Loucy (cell line): ENCODE measurements at regions not wholly inside any gene's neighbourhood (a gene's known extent, or its start where the extent isn't known, plus 50 kb on each side); places are given as distances from the start of the nearest gene placed in this dataset.
A peak's percentile ranks its signal among the peaks of the same experiment; 100 is the strongest.

Experiments used
- H2AFZ ChIP-seq: fragments of 200-600 bp; sonication (generic); 2 replicates; pipeline ENCODE4 v1.6.0; 2016; ENCODE audit warnings: antibody characterized with exemption, mild to moderate bottlenecking, low read length, moderate library complexity
- H3F3A ChIP-seq: fragments of 200-600 bp; 2 replicates; pipeline ENCODE4 v1.6.0; 2016; ENCODE audit warnings: antibody characterized with exemption, low read depth, mild to moderate bottlenecking
- H3K27me3 ChIP-seq: fragments of 200-600 bp; sonication (generic); 2 replicates; pipeline ENCODE4 v1.6.1; 2014; ENCODE audit warnings: low read length, mild to moderate bottlenecking; ENCODE audit not compliant: insufficient read depth, poor library complexity, severe bottlenecking
- H3K36me3 ChIP-seq: fragments of 200-600 bp; sonication (generic); 2 replicates; pipeline ENCODE4 v1.6.1; 2016; ENCODE audit warnings: low read length; ENCODE audit not compliant: insufficient read depth
- H3K4me1 ChIP-seq: fragments of 200-600 bp; sonication (generic); 2 replicates; pipeline ENCODE4 v1.5.1; 2014; ENCODE audit warnings: low read length, mild to moderate bottlenecking; ENCODE audit not compliant: insufficient read depth, poor library complexity, severe bottlenecking
- H3K4me2 ChIP-seq: fragments of 200-600 bp; sonication (generic); 2 replicates; pipeline ENCODE4 v1.6.0; 2014; ENCODE audit warnings: antibody characterized with exemption, low read length, low read depth, mild to moderate bottlenecking; ENCODE audit not compliant: poor library complexity, severe bottlenecking
- H3K4me3 ChIP-seq: fragments of 200-600 bp; sonication (generic); 2 replicates; pipeline ENCODE4 v1.5.1; 2014; ENCODE audit warnings: low read length, mild to moderate bottlenecking, mixed read lengths; ENCODE audit not compliant: poor library complexity, severe bottlenecking
- H3K79me2 ChIP-seq: fragments of 200-600 bp; sonication (generic); 2 replicates; pipeline ENCODE4 v1.6.1; 2014; ENCODE audit warnings: low read length; ENCODE audit not compliant: insufficient read depth
- H3K9ac ChIP-seq: fragments of 200-600 bp; sonication (generic); 2 replicates; pipeline ENCODE4 v1.6.0; 2014; ENCODE audit warnings: mild to moderate bottlenecking, low read depth, low read length, moderate library complexity; ENCODE audit not compliant: poor library complexity, severe bottlenecking
- H3K9me2 ChIP-seq: fragments of 200-600 bp; sonication (generic); replicated peaks from 2 replicates; pipeline ENCODE4 v1.6.1; 2016; ENCODE audit warnings: low read depth, low read length, mixed read lengths
- H3K9me3 ChIP-seq: fragments of 200-600 bp; sonication (generic); 2 replicates; pipeline ENCODE4 v1.6.1; 2014; ENCODE audit warnings: mild to moderate bottlenecking, antibody characterized with exemption, low read length, low read depth; ENCODE audit not compliant: insufficient read depth
- H4K20me1 ChIP-seq: fragments of 200-600 bp; sonication (generic); 2 replicates; pipeline ENCODE4 v1.6.0; 2014; ENCODE audit warnings: antibody characterized with exemption, low read length, mild to moderate bottlenecking; ENCODE audit not compliant: insufficient read depth, poor library complexity, severe bottlenecking
- EZH2phosphoT487 ChIP-seq: fragments of 200-600 bp; IDR thresholded peaks from 2 replicates; pipeline ENCODE4 v1.6.1; 2018; ENCODE audit warnings: antibody characterized with exemption, mild to moderate bottlenecking, moderate library complexity, borderline replicate concordance
- TF ChIP-seq, protein P1 (sequence below): fragments of 200-600 bp; sonication (generic); conservative IDR thresholded peaks from 2 replicates; pipeline ENCODE4 v1.5.1; 2014; ENCODE audit warnings: mild to moderate bottlenecking, antibody characterized with exemption, low read length

GRCh38 chr1:172789840-172790239, 130.9 kb downstream of the FASLG start:
- Histone ChIP-seq H3K9ac (no peak overlapping the region), H3K4me2 (no peak overlapping the region), H3K27me3 (no peaks in the 10 kb centered on the region), H3K4me3 (no peak overlapping the region), H3K9me2 (no peaks in the 10 kb centered on the region), H3K9me3 (no peaks in the 10 kb centered on the region), H2AFZ (peak overlapping the region; percentile 69), H3K79me2 (no peaks in the 10 kb centered on the region), H3K4me1 (peaks cover 3% of the 10 kb centered on the region), H3F3A (no peaks in the 10 kb centered on the region), H3K36me3 (no peaks in the 10 kb centered on the region), H4K20me1 (no peaks in the 10 kb centered on the region)
- TF ChIP-seq, protein P1, sequence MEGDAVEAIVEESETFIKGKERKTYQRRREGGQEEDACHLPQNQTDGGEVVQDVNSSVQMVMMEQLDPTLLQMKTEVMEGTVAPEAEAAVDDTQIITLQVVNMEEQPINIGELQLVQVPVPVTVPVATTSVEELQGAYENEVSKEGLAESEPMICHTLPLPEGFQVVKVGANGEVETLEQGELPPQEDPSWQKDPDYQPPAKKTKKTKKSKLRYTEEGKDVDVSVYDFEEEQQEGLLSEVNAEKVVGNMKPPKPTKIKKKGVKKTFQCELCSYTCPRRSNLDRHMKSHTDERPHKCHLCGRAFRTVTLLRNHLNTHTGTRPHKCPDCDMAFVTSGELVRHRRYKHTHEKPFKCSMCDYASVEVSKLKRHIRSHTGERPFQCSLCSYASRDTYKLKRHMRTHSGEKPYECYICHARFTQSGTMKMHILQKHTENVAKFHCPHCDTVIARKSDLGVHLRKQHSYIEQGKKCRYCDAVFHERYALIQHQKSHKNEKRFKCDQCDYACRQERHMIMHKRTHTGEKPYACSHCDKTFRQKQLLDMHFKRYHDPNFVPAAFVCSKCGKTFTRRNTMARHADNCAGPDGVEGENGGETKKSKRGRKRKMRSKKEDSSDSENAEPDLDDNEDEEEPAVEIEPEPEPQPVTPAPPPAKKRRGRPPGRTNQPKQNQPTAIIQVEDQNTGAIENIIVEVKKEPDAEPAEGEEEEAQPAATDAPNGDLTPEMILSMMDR = no peak

GRCh38 chr1:172790245-172790644, 131.3 kb downstream of the FASLG start:
- TF ChIP-seq EZH2phosphoT487 = no peak
- TF ChIP-seq, protein P1 = no peak
- H3K9me2 ChIP-seq = no peaks in the 10 kb centered on the region
- H3K4me3 ChIP-seq = no peak overlapping the region
- H3F3A ChIP-seq = no peaks in the 10 kb centered on the region
- no peak overlapping the region for H3K4me2 ChIP-seq
- no peaks in the 10 kb centered on the region for H3K9me3 ChIP-seq
- H3K4me1 ChIP-seq = peaks cover 3% of the 10 kb centered on the region
- H4K20me1 ChIP-seq = no peaks in the 10 kb centered on the region
- H2AFZ ChIP-seq = peak overlapping the region; percentile 69
- H3K9ac ChIP-seq = no peak overlapping the region
- no peaks in the 10 kb centered on the region for H3K36me3 ChIP-seq
- H3K79me2 ChIP-seq = no peaks in the 10 kb centered on the region
- no peaks in the 10 kb centered on the region for H3K27me3 ChIP-seq

DNA sequence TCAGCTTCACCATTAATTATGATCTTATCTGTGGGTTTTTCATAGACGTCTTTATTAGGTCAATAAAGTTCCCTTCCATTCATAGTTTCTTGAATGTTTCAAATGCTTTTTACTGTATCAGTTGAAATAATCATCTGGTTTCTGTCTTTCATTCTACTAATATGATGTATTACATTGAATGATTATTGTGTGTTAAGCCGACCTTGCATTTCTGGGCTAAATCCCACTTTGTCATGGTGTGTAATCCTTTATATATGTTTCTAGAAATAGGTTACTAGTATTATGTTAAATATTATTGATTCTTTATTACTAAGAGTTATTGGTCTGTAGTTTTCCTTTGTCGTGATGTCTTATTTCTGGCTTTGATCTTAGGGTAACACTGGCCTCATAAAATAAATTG, 134.9 kb downstream of the FASLG start:
- TF ChIP-seq EZH2phosphoT487 = no peak
- TF ChIP-seq, protein P1 = no peak
- Histone ChIP-seq H3K4me1 (no peaks in the 10 kb centered on the region), H3K9me3 (no peaks in the 10 kb centered on the region), H3K9me2 (no peaks in the 10 kb centered on the region), H3K36me3 (no peaks in the 10 kb centered on the region), H3K4me3 (no peak overlapping the region), H3F3A (no peaks in the 10 kb centered on the region), H3K79me2 (no peaks in the 10 kb centered on the region), H2AFZ (no peak overlapping the region), H3K4me2 (no peak overlapping the region), H3K9ac (no peak overlapping the region), H4K20me1 (no peaks in the 10 kb centered on the region), H3K27me3 (no peaks in the 10 kb centered on the region)
